Tibial nerve (tissue), 4 donors: ENCODE measurements at regions not wholly inside any gene's neighbourhood (a gene's known extent, or its start where the extent isn't known, plus 50 kb on each side); places are given as distances from the start of the nearest gene placed in this dataset.

ENCODE experiments used
- CTCF ChIP-seq, 5 experiments: fragments of 200-600 bp in 3 of 5; fragments of 450-650 bp in 2 of 5; sonication (generic) in 3 of 5; IDR thresholded peaks; one replicate each; pipeline ENCODE4 v1.5.1; 2016 to 2019; ENCODE audit warnings: antibody characterized with exemption in 5 of 5, mild to moderate bottlenecking in 3 of 5, moderate library complexity in 2 of 5
- EP300 ChIP-seq, 2 donors: sonication (generic); formaldehyde crosslinking; IDR thresholded peaks; one replicate each; pipeline ENCODE4 v1.6.1; 2017; ENCODE audit warnings: antibody characterized with exemption in 2 of 2, mild to moderate bottlenecking in 1 of 2
- POLR2A ChIP-seq, 2 donors: fragments of 450-650 bp; IDR thresholded peaks; one replicate each; pipeline ENCODE4 v1.6.1; 2017; ENCODE audit warnings: antibody characterized with exemption in 2 of 2, mild to moderate bottlenecking in 2 of 2, moderate library complexity in 2 of 2

- TF ChIP-seq CTCF (IDR thresholded peaks at IDR 0.05) (no peak), POLR2A (IDR thresholded peaks at IDR 0.05) (no peak), EP300 (IDR thresholded peaks at IDR 0.05) (no peak)
Observed at GRCh38 chr5:158300256-158300655, 441.3 kb upstream of the CLINT1 start.
